HG03571 (cell line): ENCODE measurements at regions not wholly inside any gene's neighbourhood (a gene's known extent, or its start where the extent isn't known, plus 50 kb on each side); places are given as distances from the start of the nearest gene placed in this dataset.
"Not testable (repeated sequence)": the region's sequence is repeated elsewhere in the genome, so short reads cannot be mapped to it uniquely, and the experiment has no call there.

Experiments
- ATAC-seq: cut with Tn5 transposase; IDR thresholded peaks from one replicate; pipeline ENCODE4 v1.9.1; 2021; ENCODE audit not compliant: unreplicated experiment

- no peak for ATAC-seq
Measured at GRCh38 chr1:235059221-235059620, 69.4 kb downstream of the TOMM20 start.

GRCh38 chr1:235058695-235059094 lies 69.9 kb downstream of the TOMM20 start:
- ATAC-seq, result no peak

- ATAC-seq, result no peak
Measured at GRCh38 chr1:235057385-235058306, 71.0 kb downstream of the TOMM20 start.

GRCh38 chr1:235056937-235057336 lies 71.7 kb downstream of the TOMM20 start:
- no peak for ATAC-seq

GRCh38 chr1:235054936-235055335 lies 73.7 kb downstream of the TOMM20 start:
- ATAC-seq, result no peak

- ATAC-seq, result no peak
Measured at GRCh38 chr1:235054466-235054865, 74.2 kb downstream of the TOMM20 start.

GRCh38 chr1:235052067-235053008 lies 76.3 kb downstream of the TOMM20 start:
- ATAC-seq, result no peak

GRCh38 chr1:235051521-235051920 lies 77.1 kb downstream of the TOMM20 start:
- ATAC-seq, result no peak

GRCh38 chr1:235050911-235051360 lies 77.7 kb downstream of the TOMM20 start:
- no peak for ATAC-seq

- ATAC-seq, result not testable (repeated sequence)
Measured at GRCh38 chr1:235049716-235050378, 78.8 kb downstream of the TOMM20 start.

- no peak for ATAC-seq
Measured at GRCh38 chr1:235049217-235049616, 79.4 kb downstream of the TOMM20 start.

- ATAC-seq, result no peak
Measured at GRCh38 chr1:235047331-235047871, 81.2 kb downstream of the TOMM20 start.

GRCh38 chr1:235045921-235046601 lies 82.6 kb downstream of the TOMM20 start:
- no peak for ATAC-seq

- ATAC-seq, result no peak
Measured at GRCh38 chr1:235045034-235045690, 83.5 kb downstream of the TOMM20 start.

GRCh38 chr1:235043234-235043633 lies 85.4 kb downstream of the TOMM20 start:
- no peak for ATAC-seq

- no peak for ATAC-seq
Measured at GRCh38 chr1:235038701-235039100, 89.9 kb downstream of the TOMM20 start.

GRCh38 chr1:235035928-235036327 lies 92.7 kb downstream of the TOMM20 start:
- ATAC-seq, result no peak

GRCh38 chr1:235030919-235031596 lies 97.6 kb downstream of the TOMM20 start:
- no peak for ATAC-seq

- ATAC-seq, result no peak
Measured at GRCh38 chr1:235027862-235028250, 100.8 kb downstream of the TOMM20 start.
